ENCODE measurements at regions not wholly inside any gene's neighbourhood (a gene's known extent, or its start where the extent isn't known, plus 50 kb on each side); places are given as distances from the start of the nearest gene placed in this dataset.

- no peak for DNase-seq (ENCODE audit: low read depth)
These were observed 209.1 kb downstream of the CMPK2 start for GRCh38 chr2:6656633-6657032.

DNA sequence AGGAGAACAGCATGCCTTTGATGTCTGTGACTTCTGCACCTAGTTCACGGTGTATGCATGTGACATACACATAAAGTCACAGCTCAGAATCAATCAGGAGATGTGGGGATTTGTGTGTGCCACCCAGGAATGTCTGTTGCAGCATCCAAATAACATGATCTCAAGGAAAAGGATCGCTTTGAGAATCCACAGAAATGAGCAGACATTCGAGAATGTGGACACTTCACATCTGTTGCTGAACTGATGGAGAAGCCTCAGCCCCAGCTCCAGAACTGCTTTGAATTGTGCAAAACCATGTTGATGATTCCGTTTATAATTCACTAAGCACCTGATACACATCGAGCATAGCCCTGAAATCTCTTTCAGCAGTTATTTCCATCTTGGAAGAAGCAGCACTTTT, 208.6 kb downstream of the CMPK2 start:
- DNase-seq (ENCODE audit: low read depth): no peak

- no peak for DNase-seq (ENCODE audit: low read depth)
These were observed 207.9 kb downstream of the CMPK2 start for GRCh38 chr2:6657855-6658254.

DNA sequence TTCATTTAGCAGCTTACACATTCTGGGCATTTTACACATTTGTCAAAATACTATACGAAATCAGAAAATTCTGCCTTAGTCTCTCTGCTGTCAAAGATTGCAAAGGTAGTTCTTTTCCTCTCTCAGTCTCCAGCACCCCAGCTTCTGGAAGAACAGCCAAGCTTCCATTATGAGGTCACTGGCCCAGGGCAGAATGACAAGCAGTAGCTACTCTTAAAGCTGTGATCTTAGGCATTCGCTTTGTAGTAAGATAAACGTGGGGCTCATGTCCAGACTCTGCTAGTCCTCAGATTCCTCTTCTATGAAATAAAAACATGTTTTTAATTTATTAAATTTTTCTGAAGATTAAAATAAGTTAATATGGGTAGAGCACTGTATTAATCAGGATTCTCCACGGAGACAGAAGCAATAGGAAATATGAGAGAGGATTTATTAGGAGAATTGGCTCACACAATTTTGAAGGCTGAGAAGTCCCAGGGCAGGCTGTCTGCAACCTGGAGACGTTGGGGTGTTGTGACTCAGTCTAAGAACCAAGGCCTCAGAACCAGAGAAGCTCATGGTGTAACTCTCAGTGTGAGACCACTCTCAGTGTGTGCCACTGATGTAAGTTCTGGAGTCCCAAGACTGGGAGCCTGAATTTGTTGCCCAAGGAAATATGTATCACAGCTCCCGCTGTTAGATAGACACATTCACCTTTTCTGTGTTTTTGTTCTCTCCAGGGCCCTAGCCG, 201.2 kb downstream of the CMPK2 start:
- DNase-seq (ENCODE audit: low read depth): no peak

DNA sequence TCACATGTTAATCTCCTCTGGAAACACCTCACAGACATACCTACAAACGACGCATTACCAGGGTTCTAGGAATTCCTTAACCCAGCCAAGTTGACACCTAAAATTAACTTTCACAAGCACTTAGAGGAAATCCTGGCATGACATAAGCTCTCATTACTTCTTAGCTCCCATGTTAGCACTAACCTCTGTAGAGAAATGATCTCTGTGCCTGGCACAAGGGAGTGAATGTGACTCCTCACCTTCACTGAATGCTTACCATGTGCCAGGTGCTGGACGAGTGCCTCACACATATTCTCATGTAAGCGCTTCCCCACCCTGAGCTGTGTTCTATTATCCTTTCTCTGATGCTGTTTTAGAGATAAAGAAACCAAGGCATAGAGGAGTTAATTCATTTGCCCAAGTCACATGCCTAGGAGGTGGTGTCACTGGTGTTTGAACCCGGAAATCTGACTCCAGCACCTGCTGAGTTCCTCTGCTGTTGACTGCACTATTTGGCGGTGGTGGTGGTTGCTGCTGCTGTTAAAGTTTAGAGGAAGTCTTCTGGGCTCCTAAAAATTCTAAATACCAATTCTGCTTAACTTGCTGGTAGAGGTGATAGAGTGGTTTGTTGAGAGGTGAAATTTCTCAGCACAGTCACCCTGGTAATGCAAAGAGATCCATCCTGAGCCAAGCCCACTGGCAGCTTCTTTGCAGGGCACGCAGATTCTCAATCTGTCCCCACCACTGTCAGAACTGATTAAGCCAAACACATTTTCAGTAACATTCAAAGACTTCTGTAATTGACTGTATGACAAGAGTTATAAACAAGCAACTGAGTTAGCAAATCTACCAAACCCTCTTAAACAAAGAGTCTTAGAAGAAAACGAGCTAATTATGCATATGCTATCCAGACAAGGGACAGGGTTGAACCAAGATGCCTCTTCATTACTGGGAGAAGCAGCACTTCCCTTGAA, 200.3 kb downstream of the CMPK2 start:
- no peak for DNase-seq (ENCODE audit: low read depth)

- no peak for DNase-seq (ENCODE audit: low read depth)
These were observed 198.4 kb downstream of the CMPK2 start for GRCh38 chr2:6667326-6667725.

GRCh38 chr2:6671913-6672312, 193.8 kb downstream of the CMPK2 start:
- no peak for DNase-seq (ENCODE audit: low read depth)

- no peak for DNase-seq (ENCODE audit: low read depth)
These were observed 191.3 kb downstream of the CMPK2 start for GRCh38 chr2:6674381-6674780.

DNA sequence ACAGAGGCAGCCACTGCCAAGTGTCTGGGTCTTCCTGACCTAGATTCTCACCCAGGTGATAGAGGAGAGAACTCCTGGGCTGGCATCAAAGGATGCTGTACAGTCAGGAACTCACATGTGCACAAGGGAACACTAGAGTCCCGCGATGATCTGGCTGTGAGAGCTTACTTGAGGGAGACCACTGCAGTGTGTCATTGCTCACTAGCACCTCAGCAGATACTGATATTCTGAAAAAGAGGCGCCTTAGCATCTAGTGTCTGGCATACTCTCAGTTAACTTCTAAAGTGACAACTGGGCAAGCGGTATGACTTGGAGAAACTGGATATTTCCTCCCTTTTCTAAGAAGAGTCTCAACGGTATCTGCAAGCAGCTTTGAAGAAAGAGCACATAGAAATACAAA, 189.9 kb downstream of the CMPK2 start:
- no peak for DNase-seq (ENCODE audit: low read depth)

DNA sequence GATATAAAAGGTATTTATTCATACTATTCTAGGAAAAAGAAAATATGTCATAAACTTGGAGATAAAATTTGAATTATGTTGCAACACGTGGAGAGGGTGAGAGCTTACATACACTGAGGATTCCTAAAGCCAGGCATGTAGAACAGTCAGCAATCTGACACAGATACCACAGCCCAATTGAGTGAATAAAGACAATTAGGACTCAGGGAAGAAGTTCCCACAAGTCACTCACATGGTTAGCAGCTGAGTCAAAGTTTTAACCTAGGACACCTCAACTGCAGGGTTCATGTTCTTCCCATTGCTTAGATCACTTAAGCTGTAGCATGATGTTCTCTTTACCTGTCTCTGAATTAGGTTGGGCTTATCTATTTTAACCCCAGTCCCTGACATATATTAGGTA, 189.5 kb downstream of the CMPK2 start:
- DNase-seq (ENCODE audit: low read depth): no peak

- DNase-seq (ENCODE audit: low read depth): no peak
These were observed 188.9 kb downstream of the CMPK2 start for GRCh38 chr2:6676776-6677175.

- no peak for DNase-seq (ENCODE audit: low read depth)
These were observed 186.2 kb downstream of the CMPK2 start for GRCh38 chr2:6679471-6679870.

DNA sequence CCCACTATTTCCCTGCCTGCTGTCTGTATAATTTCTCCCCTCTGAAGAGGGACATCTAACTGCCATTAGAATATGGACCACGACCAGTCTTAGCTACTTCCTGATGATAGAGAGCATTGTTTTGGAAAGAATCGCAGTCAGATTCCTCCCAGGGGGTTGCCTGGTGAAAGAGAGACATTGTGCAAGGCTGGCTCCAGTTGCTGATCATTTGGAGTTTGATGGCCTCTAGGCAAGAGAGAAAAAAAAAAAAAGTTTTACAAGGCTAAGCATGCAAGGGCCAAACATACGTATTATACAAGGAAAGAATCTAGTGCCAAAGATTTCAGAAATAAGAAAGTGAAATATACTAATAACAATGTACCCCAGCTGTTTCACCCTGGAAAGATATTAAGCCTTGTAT, 182.2 kb downstream of the CMPK2 start:
- no peak for DNase-seq (ENCODE audit: low read depth)

DNA sequence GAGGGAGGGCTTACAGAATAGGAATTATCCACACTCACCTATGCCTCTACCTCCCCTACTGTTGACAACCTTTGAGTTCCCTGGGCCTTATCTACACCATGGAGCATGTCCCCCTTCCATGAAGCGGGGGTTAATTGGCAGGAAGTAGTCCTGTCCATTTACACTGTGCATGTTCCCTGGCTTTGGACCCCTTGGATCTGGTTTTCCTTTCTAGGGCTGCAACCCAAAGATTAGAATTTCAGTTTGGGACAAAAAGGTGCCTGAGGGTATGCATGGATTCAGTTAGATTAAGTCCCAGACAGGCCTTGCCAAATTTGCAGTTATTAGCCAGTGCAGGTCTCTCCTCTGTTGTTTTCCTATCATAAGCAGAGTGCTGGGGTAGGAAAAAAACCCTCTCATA, 180.3 kb downstream of the CMPK2 start:
- no peak for DNase-seq (ENCODE audit: low read depth)

GRCh38 chr2:6692056-6692455, 173.7 kb downstream of the CMPK2 start:
- peak; percentile 9 for DNase-seq (ENCODE audit: low read depth)

GRCh38 chr2:6692819-6693218, 172.9 kb downstream of the CMPK2 start:
- DNase-seq (ENCODE audit: low read depth): no peak

- no peak for DNase-seq (ENCODE audit: low read depth)
These were observed 171.2 kb downstream of the CMPK2 start for GRCh38 chr2:6694555-6694954.

GRCh38 chr2:6700335-6700734, 165.4 kb downstream of the CMPK2 start:
- DNase-seq (ENCODE audit: low read depth): no peak

GRCh38 chr2:6704077-6704476, 161.6 kb downstream of the CMPK2 start:
- DNase-seq (ENCODE audit: low read depth): no peak

- DNase-seq (ENCODE audit: low read depth): no peak
These were observed 144.3 kb downstream of the CMPK2 start for GRCh38 chr2:6721395-6721794.

- DNase-seq (ENCODE audit: low read depth): no peak
These were observed 143.1 kb downstream of the CMPK2 start for GRCh38 chr2:6722574-6722973.

GRCh38 chr2:6723865-6724604, 141.7 kb downstream of the CMPK2 start:
- DNase-seq (ENCODE audit: low read depth): no peak
